ENCODE measurements at regions not wholly inside any gene's neighbourhood (a gene's known extent, or its start where the extent isn't known, plus 50 kb on each side); places are given as distances from the start of the nearest gene placed in this dataset.

GRCh38 chr15:57827971-57828370 lies 121.5 kb downstream of the POLR2M start:
- no peak for TF ChIP-seq CTCF (IDR thresholded peaks at IDR 0.05)
- no peak overlapping the region for H3K4me3 Mint-ChIP-seq (ENCODE audit: unreplicated experiment)
- H3K27me3 Mint-ChIP-seq (ENCODE audit: low read depth): peaks cover 33% of the 10 kb centered on the region
- no peak overlapping the region for H3K27ac Mint-ChIP-seq (ENCODE audit: unreplicated experiment)
- H3K36me3 Mint-ChIP-seq (ENCODE audit: low read depth): no peaks in the 10 kb centered on the region
- H3K4me1 Mint-ChIP-seq (ENCODE audit: low read depth): no peaks in the 10 kb centered on the region
- H3K9me3 Mint-ChIP-seq (ENCODE audit: low read depth): no peaks in the 10 kb centered on the region
- no peak for DNase-seq (ENCODE audit: low spot score)

GRCh38 chr15:57832183-57832582 lies 125.7 kb downstream of the POLR2M start:
- no peak overlapping the region for H3K27ac Mint-ChIP-seq (ENCODE audit: unreplicated experiment)
- peaks cover 3% of the 10 kb centered on the region for H3K36me3 Mint-ChIP-seq (ENCODE audit: low read depth)
- peaks cover 40% of the 10 kb centered on the region for H3K27me3 Mint-ChIP-seq (ENCODE audit: low read depth)
- H3K4me1 Mint-ChIP-seq (ENCODE audit: low read depth): no peaks in the 10 kb centered on the region
- DNase-seq (ENCODE audit: low spot score): no peak
- no peak for TF ChIP-seq CTCF (IDR thresholded peaks at IDR 0.05)
- H3K4me3 Mint-ChIP-seq (ENCODE audit: unreplicated experiment): no peak overlapping the region
- peaks cover 16% of the 10 kb centered on the region for H3K9me3 Mint-ChIP-seq (ENCODE audit: low read depth)

GRCh38 chr15:57835119-57835518 lies 128.6 kb downstream of the POLR2M start:
- Mint-ChIP-seq H3K27me3 (ENCODE audit: low read depth) (peaks cover 34% of the 10 kb centered on the region), H3K27ac (ENCODE audit: unreplicated experiment) (no peak overlapping the region), H3K36me3 (ENCODE audit: low read depth) (peaks cover 3% of the 10 kb centered on the region), H3K4me3 (ENCODE audit: unreplicated experiment) (no peak overlapping the region), H3K4me1 (ENCODE audit: low read depth) (no peaks in the 10 kb centered on the region), H3K9me3 (ENCODE audit: low read depth) (peaks cover 16% of the 10 kb centered on the region)
- no peak for TF ChIP-seq CTCF (IDR thresholded peaks at IDR 0.05)
- DNase-seq (ENCODE audit: low spot score): no peak

GRCh38 chr15:57849317-57849716 lies 142.8 kb downstream of the POLR2M start:
- Mint-ChIP-seq H3K4me1 (ENCODE audit: low read depth) (peaks cover 16% of the 10 kb centered on the region), H3K27me3 (ENCODE audit: low read depth) (peaks cover 18% of the 10 kb centered on the region), H3K4me3 (ENCODE audit: unreplicated experiment) (no peak overlapping the region), H3K9me3 (ENCODE audit: low read depth) (no peaks in the 10 kb centered on the region), H3K36me3 (ENCODE audit: low read depth) (peaks cover 2% of the 10 kb centered on the region), H3K27ac (ENCODE audit: unreplicated experiment) (no peak overlapping the region)
- DNase-seq (ENCODE audit: low spot score): no peak
- no peak for TF ChIP-seq CTCF (IDR thresholded peaks at IDR 0.05)

GRCh38 chr15:57854531-57854930 lies 148.0 kb downstream of the POLR2M start:
- Mint-ChIP-seq H3K36me3 (ENCODE audit: low read depth) (no peaks in the 10 kb centered on the region), H3K27me3 (ENCODE audit: low read depth) (peaks cover 20% of the 10 kb centered on the region)

More at GRCh38 chr15:57854531-57854930, 148.0 kb downstream of the POLR2M start:
- DNase-seq (ENCODE audit: low spot score): no peak
- no peaks in the 10 kb centered on the region for H3K9me3 Mint-ChIP-seq (ENCODE audit: low read depth)
- no peak overlapping the region for H3K4me3 Mint-ChIP-seq (ENCODE audit: unreplicated experiment)
- no peak for TF ChIP-seq CTCF (IDR thresholded peaks at IDR 0.05)
- H3K4me1 Mint-ChIP-seq (ENCODE audit: low read depth): peaks cover 18% of the 10 kb centered on the region
- no peak overlapping the region for H3K27ac Mint-ChIP-seq (ENCODE audit: unreplicated experiment)

All from chondrocyte (in vitro differentiated cells).